Femur (tissue), 1 donor: ENCODE measurements at regions not wholly inside any gene's neighbourhood (a gene's known extent, or its start where the extent isn't known, plus 50 kb on each side); places are given as distances from the start of the nearest gene placed in this dataset.
"Not testable (repeated sequence)": the region's sequence is repeated elsewhere in the genome, so short reads cannot be mapped to it uniquely, and the experiment has no call there.

Experiments
- DNase-seq: peaks from one replicate; pipeline ENCODE4 v3.0.0-alpha.2; 2017

DNA sequence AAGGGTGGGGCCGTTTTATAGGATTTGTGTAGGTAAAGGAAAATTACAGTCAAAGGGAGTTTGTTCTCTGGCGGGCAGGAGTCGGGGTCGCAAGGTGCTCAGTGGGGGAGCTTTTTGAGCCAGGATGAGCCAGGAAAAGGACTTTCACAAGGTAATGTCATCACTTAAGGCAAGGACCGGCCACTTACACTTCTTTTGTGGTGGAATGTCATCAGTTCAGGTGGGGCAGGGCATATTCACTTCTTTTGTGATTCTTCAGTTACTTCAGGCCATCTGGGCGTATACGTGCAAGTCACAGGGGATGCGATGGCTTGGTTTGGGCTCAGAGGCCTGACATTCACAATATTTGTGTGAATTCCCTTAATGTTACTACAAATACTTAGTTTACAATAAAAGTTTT lies 88.2 kb upstream of the MAP3K7 start:
- not testable (repeated sequence) for DNase-seq

DNA sequence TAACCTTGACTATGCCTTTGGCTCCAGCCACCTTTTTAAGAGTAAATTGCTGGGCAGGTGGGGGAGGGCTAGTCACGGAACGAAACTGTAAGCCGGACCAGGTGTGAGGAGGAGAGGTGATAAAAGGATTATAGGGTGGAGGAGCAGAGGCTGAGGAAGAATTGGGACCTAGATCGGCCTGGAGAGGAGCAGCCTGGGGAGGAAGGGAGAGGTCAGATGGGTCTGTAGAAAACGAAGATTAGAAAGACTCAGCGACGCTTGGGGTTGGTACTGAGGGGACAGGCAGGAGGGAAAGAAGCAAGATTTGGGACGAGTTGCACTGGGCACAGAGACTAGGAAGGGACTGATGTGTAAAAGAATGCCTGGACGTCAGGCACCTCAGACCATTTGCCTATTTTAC lies 87.2 kb upstream of the MAP3K7 start:
- not testable (repeated sequence) for DNase-seq

DNA sequence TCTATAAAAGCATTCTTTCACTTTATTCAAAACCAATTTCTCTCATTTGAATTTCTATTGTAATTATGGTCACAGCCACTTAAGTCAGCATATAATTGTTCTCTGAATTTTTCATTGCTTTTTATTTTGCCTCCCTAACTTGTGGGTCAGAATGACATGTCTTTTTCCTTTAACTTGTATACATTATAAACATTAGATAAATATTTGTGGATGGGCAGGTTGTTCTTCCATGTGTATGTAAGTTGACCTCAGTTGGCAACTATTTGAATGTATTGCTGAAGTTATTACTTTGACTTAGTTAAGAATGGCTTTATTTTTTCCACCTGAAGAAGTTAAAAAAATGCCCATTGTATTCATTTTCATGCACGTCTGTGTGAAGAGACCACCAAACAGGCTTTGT lies 83.0 kb upstream of the MAP3K7 start:
- DNase-seq = no peak

DNA sequence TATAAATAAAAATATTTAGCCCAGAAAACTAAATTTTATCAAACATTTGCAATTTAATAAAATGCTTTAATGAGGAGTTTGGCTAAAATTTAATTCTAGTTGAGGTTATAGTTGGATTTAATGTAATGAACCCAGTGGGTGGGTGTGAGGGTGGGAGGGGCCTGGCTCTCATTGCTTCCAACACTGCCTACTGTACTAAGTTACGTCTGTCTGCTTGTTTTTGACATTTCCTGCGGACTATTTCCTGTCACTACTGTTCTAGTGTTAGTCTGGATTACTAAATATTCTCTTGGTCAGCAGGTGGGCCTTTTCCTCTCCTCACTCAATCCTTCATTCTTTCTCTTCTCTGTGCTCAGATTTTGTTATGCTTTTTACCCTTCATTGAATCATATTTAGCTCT lies 82.5 kb upstream of the MAP3K7 start:
- DNase-seq = no peak

DNA sequence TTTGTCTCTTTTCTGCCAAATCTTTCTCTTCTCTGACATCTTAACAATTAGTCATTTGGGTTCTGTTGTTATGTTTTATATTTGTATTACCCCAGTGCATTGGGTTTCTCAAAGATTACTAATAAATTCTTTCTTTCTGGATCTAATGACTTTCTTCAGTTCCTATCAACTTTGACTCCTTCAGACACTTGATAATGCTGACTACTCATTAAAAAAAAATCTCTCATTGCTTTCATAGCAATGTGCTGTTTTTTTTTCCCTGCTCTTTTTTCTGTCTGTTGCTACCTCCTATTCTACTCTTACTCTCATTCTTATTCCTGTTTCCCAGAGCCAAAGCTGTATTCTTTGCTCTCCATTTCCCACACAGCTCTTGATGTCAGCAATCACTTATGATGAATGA lies 81.3 kb upstream of the MAP3K7 start:
- DNase-seq = no peak

GRCh38 chr6:90663873-90664272 lies 77.0 kb upstream of the MAP3K7 start:
- no peak for DNase-seq

DNA sequence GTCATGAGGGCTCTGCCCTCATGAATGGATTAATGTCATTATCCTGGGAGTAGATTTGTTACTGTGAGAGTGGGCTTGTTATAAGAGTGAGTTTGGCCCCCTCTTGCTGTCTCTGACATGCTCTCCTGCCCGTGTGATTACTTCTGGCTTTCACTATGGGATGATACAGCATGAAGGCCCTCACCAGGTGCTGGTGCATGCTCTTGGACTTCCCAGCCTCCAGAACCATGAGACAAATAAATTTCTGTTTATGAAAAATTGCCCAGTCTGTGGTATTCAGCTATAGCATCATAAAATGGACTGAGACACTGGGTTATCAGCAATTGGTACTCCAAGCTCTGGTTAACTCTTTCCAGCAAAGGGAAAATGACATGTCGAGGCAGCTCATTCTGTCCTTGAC lies 76.2 kb upstream of the MAP3K7 start:
- no peak for DNase-seq

GRCh38 chr6:90660931-90661330 lies 74.1 kb upstream of the MAP3K7 start:
- no peak for DNase-seq

DNA sequence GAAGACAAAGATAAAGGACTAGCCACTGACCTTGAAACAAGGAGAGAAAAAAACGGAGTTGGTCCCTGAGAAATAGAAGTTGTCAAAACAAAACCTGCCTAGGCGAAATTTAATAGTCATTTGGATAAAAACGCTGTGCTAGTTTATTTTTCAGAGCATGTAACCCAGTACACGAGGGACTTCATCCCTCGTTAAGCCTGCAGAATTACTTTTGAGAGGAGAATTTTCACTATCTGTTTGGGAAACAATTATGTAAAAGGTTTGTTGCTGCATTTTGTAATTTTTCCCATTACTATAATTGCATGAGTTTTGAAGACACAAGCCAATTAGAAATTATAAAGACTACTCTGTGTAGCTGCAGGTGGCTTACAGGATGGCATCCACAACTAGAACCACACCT lies 71.6 kb upstream of the MAP3K7 start:
- DNase-seq = no peak

GRCh38 chr6:90656325-90656724 lies 69.5 kb upstream of the MAP3K7 start:
- no peak for DNase-seq

GRCh38 chr6:90654806-90655205 lies 67.9 kb upstream of the MAP3K7 start:
- no peak for DNase-seq

DNA sequence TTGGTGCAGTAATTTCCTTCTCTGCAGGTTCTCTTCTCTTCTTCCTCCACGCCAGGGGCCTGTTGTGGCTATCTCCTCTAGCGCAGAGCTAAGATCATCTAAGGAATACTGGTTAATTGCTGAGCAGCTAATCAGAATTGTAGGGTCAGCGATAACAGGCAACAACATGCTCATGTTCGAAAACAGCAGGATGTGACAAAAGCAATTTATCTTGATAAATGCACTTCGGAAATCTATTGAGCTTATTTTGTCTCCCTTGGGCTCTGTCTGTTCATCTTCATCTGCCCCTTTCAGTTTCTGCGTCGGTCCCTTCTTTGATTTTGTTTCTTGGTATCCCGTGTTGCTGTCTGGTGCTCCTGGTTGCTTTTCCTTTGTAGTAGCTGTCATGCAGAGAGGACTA lies 67.3 kb upstream of the MAP3K7 start:
- DNase-seq = no peak

- no peak for DNase-seq
Measured at GRCh38 chr6:90653750-90654149, 66.9 kb upstream of the MAP3K7 start.

DNA sequence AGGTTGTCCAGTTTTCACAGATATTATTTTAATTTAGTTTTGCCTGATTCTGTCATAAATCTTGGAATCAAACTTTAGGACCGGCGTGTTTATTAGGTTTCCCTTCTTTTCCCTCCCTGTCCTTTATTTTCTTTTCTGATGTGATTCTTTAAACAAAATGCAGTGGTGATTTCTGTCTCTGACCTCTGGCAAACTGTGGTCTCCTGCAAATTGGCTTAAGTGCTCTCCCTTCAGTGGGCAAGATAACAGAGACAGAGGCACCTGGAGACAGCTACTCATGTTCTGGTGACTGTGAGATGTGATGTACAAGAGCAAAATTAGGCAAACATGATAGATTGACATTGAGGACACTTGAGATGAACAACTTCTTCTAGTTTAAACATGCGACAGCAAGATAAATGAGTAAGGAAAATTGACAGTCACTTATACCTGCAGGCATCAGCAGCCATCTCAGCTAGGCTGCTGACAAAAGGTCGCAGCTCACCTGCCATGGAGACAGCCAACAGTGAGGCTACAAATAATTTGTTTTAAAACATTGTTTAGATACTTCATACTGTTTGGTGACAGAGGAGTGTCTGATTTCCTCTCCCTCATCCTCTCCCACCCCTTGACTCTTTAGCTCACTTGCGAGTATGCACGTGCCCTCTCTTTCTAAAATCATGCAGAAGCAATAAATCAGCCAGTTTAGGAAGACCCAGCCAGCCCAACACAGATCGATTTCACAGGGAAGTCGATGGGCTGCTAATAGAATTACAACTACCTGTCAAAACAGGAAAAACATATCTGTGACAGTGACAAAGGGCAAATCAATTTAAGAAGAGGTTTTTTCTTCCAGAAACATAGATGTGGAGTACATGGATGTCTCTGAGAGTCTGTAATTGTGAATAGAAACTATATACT lies 63.4 kb upstream of the MAP3K7 start:
- DNase-seq = no peak

GRCh38 chr6:90648873-90649272 lies 62.0 kb upstream of the MAP3K7 start:
- no peak for DNase-seq

GRCh38 chr6:90646940-90647339 lies 60.1 kb upstream of the MAP3K7 start:
- DNase-seq = no peak

DNA sequence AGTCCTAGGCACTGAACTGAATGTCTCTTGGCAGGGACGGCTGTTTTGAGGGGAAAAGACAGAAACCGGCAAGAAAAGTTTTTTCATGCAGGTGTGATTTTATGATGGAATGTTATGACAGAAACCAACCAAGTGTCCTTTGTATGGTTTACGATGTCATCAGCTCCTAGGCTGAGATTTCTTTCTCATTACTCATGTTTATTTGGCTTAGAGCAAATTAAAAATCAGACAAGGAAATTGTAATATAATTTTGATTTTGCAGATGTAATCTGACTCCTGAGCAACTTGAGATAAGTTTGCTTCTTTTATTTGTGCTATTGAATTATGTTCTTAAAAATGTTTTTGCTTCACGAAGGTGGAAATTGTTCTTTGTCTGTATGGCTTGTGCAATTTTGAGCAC lies 58.8 kb upstream of the MAP3K7 start:
- no peak for DNase-seq

- no peak for DNase-seq
Measured at GRCh38 chr6:90644492-90644891, 57.6 kb upstream of the MAP3K7 start.

DNA sequence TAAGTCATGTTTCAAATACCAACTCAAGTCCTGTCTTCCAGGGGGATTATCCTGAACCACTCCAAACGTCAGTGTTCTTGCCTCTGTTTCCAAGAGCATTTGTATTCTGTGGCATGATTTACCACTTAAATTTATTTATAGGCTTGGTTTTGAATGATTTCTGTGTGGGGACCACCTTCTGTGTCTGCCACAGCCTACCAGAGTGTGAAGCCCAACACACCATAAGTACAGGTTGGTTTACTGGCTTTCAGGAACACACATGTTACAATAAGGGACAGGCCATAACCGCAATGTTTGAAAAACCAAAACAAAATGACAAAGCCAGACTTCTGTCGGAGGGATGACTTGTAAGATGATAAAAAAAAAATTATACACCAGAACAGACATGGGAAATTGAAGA lies 56.5 kb upstream of the MAP3K7 start:
- peak; percentile 22 for DNase-seq

- DNase-seq = no peak
Measured at GRCh38 chr6:90637320-90637719, 50.4 kb upstream of the MAP3K7 start.
